Panc1 (cell line): ENCODE measurements at regions not wholly inside any gene's neighbourhood (a gene's known extent, or its start where the extent isn't known, plus 50 kb on each side); places are given as distances from the start of the nearest gene placed in this dataset.

ENCODE experiments used
- ATAC-seq: fragments of 200-7000 bp; cut with Tn5 transposase; 2 replicates; pipeline ENCODE4 v1.9.1; 2020; ENCODE audit warnings: mild to moderate bottlenecking, moderate library complexity
- BruUV-seq: library from RNA; stranded (reverse); fragments of 400-500 nt; replicated peaks from 2 replicates; lab custom pipeline; 2021; lab: Mats Ljungman, UMichigan
- CTCF ChIA-PET: fragments of 300-600 bp; sonication (Branson Sonifier 250); formaldehyde crosslinking; loops from one replicate; lab custom pipeline; 2022; ENCODE audit warnings: antibody characterized with exemption; lab: Charles Lee
- POLR2A ChIA-PET: fragments of 300-600 bp; sonication (Branson Sonifier 250); formaldehyde crosslinking; loops from one replicate; lab custom pipeline; 2022; ENCODE audit warnings: antibody characterized with exemption; lab: Charles Lee
- DNase-seq: peaks from one replicate; pipeline ENCODE4 v3.0.0-alpha.2; 2010; ENCODE audit warnings: low read depth, low spot score
- H3K27ac ChIP-seq: 2 replicates; pipeline ENCODE4 v1.5.1; 2011; ENCODE audit warnings: mild to moderate bottlenecking, low read length, inconsistent platforms
- H3K27me3 ChIP-seq: fragments of 200-500 bp; sonication (Bioruptor generic); 2 replicates; pipeline ENCODE4 v1.6.0; 2014; ENCODE audit warnings: low read length, inconsistent platforms; ENCODE audit not compliant: control insufficient read depth, insufficient read depth
- H3K36me3 ChIP-seq: fragments of 200-500 bp; sonication (Bioruptor generic); 2 replicates; pipeline ENCODE4 v1.5.1; 2014; ENCODE audit warnings: inconsistent platforms, mild to moderate bottlenecking, low read length, moderate library complexity; ENCODE audit not compliant: control insufficient read depth, insufficient read depth
- H3K4me1 ChIP-seq: 2 replicates; pipeline ENCODE4 v1.5.1; 2011; ENCODE audit warnings: inconsistent platforms, mild to moderate bottlenecking, low read length, moderate library complexity; ENCODE audit not compliant: control insufficient read depth, insufficient read depth
- H3K4me3 ChIP-seq, 2 experiments: 2 replicates each; pipeline ENCODE4 v1.5.1; 2011 to 2012; ENCODE audit warnings: low read depth in 2 of 2, low read length in 2 of 2, mild to moderate bottlenecking in 2 of 2, inconsistent platforms in 1 of 2, moderate library complexity in 1 of 2
- H3K9me3 ChIP-seq: fragments of 200-500 bp; sonication (Bioruptor generic); 2 replicates; pipeline ENCODE4 v1.5.1; 2014; ENCODE audit warnings: low read depth, mild to moderate bottlenecking, inconsistent platforms, low read length, moderate library complexity; ENCODE audit not compliant: control insufficient read depth, insufficient read depth
- CTCF ChIP-seq: fragments of 450-650 bp; IDR thresholded peaks from 2 replicates; pipeline ENCODE4 v1.5.1; 2017; ENCODE audit warnings: mild to moderate bottlenecking
- POLR2AphosphoS5 ChIP-seq: IDR thresholded peaks from 2 replicates; pipeline ENCODE4 v1.6.1; 2012; ENCODE audit warnings: mild to moderate bottlenecking, low read depth, low read length, moderate library complexity
- REST ChIP-seq, 2 experiments: IDR thresholded peaks; 2 replicates each; pipeline ENCODE4 v1.6.1; 2011 to 2012; ENCODE audit warnings: low read depth in 2 of 2, control low read depth in 1 of 2, low read length in 1 of 2, mild to moderate bottlenecking in 1 of 2, moderate library complexity in 1 of 2; ENCODE audit not compliant: insufficient read depth in 1 of 2
- SIN3A ChIP-seq: IDR thresholded peaks from 2 replicates; pipeline ENCODE4 v1.6.1; 2012; ENCODE audit warnings: low read depth, mild to moderate bottlenecking, low read length, moderate library complexity, borderline replicate concordance; ENCODE audit not compliant: insufficient read depth
- TCF7L2 ChIP-seq: IDR thresholded peaks from 2 replicates; pipeline ENCODE4 v1.6.1; 2011; ENCODE audit warnings: mild to moderate bottlenecking, low read depth, low read length, inconsistent platforms
- in situ Hi-C: cut with HindIII; loops from 2 replicates; pipeline ENCODE4 v1.10.0; 2016; ENCODE audit warnings: low sequenced_read_pairs, low pct_unique_long_range_greater_than_20kb
- intact Hi-C: fragments of 100-400 bp; cut with micrococcal nuclease; formaldehyde crosslinking; loops from one replicate; pipeline ENCODE4 v1.10.0; 2022; ENCODE audit not compliant: unreplicated experiment

- no peak for DNase-seq
- intact Hi-C loops, result no loop called here
- Histone ChIP-seq H3K36me3 (no peaks in the 10 kb centered on the region), H3K4me3 (no peak overlapping the region), H3K27ac (no peak overlapping the region), H3K27me3 (peaks cover 4% of the 10 kb centered on the region), H3K4me1 (no peaks in the 10 kb centered on the region), H3K9me3 (no peaks in the 10 kb centered on the region)
- POLR2A ChIA-PET, result no interaction called here
- ATAC-seq, result no peak
- BruUV-seq, result no TSS peak
- CTCF ChIA-PET, result no interaction called here
- in situ Hi-C loops, result no loop called here
- TF ChIP-seq REST (IDR thresholded peaks at IDR 0.05; ENCODE audit: insufficient read depth in 1 of 2, low read depth in 2 of 2, low read length in 1 of 2) (no peak), SIN3A (no peak), CTCF (no peak), POLR2AphosphoS5 (no peak), TCF7L2 (no peak)
Measured at GRCh38 chr6:106788761-106789160, 159.4 kb downstream of the QRSL1 start.

- ChIA-PET CTCF (no interaction called here), POLR2A (no interaction called here)
- in situ Hi-C loops (no loop called here), intact Hi-C loops (no loop called here)
- TF ChIP-seq TCF7L2, result no peak
- TF ChIP-seq POLR2AphosphoS5, result no peak
- TF ChIP-seq CTCF, result no peak
- no peak for TF ChIP-seq SIN3A
- TF ChIP-seq REST (IDR thresholded peaks at IDR 0.05; ENCODE audit: insufficient read depth in 1 of 2, low read depth in 2 of 2, low read length in 1 of 2), result no peak
- H3K4me3 ChIP-seq, result no peak overlapping the region
- peaks cover 3% of the 10 kb centered on the region for H3K27me3 ChIP-seq
- no peaks in the 10 kb centered on the region for H3K4me1 ChIP-seq
- H3K36me3 ChIP-seq, result no peaks in the 10 kb centered on the region
- ATAC-seq (peak; percentile 44; the same call in 1 of the 2 replicates), DNase-seq (no peak)
- BruUV-seq, result no TSS peak
- no peak overlapping the region for H3K27ac ChIP-seq
- no peaks in the 10 kb centered on the region for H3K9me3 ChIP-seq
Measured at GRCh38 chr6:106787327-106788196, 158.2 kb downstream of the QRSL1 start.
